ENCODE measurements at regions not wholly inside any gene's neighbourhood (a gene's known extent, or its start where the extent isn't known, plus 50 kb on each side); places are given as distances from the start of the nearest gene placed in this dataset.

DNA sequence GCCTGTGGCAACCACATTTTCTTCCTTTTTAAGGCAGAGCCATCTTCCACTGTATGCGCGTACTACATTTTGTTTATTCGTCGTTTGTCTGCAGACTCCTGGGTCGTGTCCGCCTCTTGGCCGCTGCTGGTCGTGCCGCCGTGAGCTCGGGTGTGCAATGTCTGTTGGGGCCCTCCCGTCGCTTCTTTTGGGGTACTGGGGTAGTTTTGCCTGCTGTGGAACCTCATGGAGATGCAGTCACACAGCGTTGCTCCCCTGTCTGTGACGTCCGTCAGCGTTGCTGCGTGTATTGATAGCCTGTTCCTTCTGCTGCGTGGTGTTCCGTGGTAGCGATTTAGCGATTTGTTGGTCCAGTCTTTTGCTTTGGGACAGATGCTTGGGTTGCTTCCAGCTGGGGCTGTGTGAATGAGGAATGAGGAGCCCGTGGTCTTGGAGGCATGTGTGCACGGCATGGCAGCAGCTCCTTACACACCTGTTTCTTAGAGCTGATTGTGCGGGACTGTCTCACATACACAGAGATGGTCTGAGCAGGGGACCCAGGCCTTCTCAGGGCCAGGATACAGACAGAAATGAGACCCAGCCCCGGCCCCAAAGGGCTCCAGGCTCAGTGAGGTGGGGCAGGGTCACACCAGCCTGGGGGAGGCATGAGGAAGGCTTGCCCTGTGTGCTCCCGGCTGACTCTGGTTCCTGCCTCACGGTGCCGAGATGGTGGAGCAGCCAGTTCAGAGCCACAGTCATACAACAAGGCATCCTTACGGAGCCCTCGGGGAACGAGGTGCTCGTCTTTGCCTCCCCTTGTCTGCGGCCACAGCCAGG, 78.4 kb upstream of the GSE1 start:
- H3K9ac ChIP-seq: no peak overlapping the region
- no peak overlapping the region for H3K4me3 ChIP-seq (IDR thresholded peaks at IDR 0.05; ENCODE audit: insufficient read depth, low read depth, low read length)
- H3K79me2 ChIP-seq (ENCODE audit: insufficient read depth, low read depth): no peaks in the 10 kb centered on the region
- peaks cover 97% of the 10 kb centered on the region for H3K27me3 ChIP-seq (ENCODE audit: insufficient read depth, low read depth)
- H2AFZ ChIP-seq (ENCODE audit: low read depth): no peak overlapping the region
- no peaks in the 10 kb centered on the region for H3K36me3 ChIP-seq (ENCODE audit: insufficient read depth)
- no peak overlapping the region for H3K4me2 ChIP-seq
- no peaks in the 10 kb centered on the region for H3K4me1 ChIP-seq (ENCODE audit: low read depth, poor library complexity, severe bottlenecking)
- TF ChIP-seq, protein P1, sequence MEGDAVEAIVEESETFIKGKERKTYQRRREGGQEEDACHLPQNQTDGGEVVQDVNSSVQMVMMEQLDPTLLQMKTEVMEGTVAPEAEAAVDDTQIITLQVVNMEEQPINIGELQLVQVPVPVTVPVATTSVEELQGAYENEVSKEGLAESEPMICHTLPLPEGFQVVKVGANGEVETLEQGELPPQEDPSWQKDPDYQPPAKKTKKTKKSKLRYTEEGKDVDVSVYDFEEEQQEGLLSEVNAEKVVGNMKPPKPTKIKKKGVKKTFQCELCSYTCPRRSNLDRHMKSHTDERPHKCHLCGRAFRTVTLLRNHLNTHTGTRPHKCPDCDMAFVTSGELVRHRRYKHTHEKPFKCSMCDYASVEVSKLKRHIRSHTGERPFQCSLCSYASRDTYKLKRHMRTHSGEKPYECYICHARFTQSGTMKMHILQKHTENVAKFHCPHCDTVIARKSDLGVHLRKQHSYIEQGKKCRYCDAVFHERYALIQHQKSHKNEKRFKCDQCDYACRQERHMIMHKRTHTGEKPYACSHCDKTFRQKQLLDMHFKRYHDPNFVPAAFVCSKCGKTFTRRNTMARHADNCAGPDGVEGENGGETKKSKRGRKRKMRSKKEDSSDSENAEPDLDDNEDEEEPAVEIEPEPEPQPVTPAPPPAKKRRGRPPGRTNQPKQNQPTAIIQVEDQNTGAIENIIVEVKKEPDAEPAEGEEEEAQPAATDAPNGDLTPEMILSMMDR (conservative IDR thresholded peaks at IDR 0.05; ENCODE audit: low read depth, low read length): no peak
- H3K27ac ChIP-seq: no peak overlapping the region
- no peaks in the 10 kb centered on the region for H4K20me1 ChIP-seq (ENCODE audit: insufficient read depth)

DNA sequence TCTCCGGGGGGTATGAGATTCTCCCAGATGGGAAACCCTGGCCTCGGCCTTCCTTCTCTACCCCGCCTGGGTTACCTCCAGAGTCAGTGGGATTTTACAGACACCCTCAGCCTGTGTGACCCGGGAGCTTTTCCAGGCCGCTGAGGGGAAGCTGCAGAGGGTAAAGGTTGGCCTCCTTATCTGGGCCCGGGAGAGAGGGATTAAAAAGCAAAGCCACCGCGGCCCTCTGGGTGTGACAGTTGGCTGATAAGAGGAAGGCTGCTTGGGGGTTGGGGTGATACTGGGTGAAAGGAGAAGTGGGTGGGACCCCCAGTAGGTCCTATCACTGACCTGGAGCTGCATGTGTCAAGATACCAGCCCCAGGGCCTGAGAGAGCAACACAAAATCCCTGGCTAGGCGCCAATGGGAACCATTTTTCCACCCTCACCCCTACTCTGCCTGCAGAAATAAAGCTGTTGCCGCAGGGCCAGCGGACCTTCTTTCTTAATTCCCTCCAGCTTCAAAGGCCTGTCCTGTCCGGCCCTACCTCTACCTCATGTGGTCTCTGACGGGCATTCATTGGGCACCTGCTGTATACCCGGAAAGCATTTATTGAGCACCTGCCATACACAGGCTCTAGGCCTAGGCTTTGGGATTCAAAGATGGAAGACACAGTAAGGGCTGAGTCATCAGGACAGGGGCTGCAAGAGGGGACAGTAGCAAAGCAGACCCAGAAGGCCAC, 77.6 kb upstream of the GSE1 start:
- TF ChIP-seq, protein P1 (conservative IDR thresholded peaks at IDR 0.05; ENCODE audit: low read depth, low read length): no peak
- Histone ChIP-seq H3K4me3 (IDR thresholded peaks at IDR 0.05; ENCODE audit: insufficient read depth, low read depth, low read length) (no peak overlapping the region), H3K27ac (no peak overlapping the region), H3K27me3 (ENCODE audit: insufficient read depth, low read depth) (peaks cover 97% of the 10 kb centered on the region), H3K4me2 (no peak overlapping the region), H4K20me1 (ENCODE audit: insufficient read depth) (no peaks in the 10 kb centered on the region), H3K4me1 (ENCODE audit: low read depth, poor library complexity, severe bottlenecking) (no peaks in the 10 kb centered on the region), H2AFZ (ENCODE audit: low read depth) (no peak overlapping the region), H3K36me3 (ENCODE audit: insufficient read depth) (no peaks in the 10 kb centered on the region), H3K9ac (no peak overlapping the region), H3K79me2 (ENCODE audit: insufficient read depth, low read depth) (no peaks in the 10 kb centered on the region)

DNA sequence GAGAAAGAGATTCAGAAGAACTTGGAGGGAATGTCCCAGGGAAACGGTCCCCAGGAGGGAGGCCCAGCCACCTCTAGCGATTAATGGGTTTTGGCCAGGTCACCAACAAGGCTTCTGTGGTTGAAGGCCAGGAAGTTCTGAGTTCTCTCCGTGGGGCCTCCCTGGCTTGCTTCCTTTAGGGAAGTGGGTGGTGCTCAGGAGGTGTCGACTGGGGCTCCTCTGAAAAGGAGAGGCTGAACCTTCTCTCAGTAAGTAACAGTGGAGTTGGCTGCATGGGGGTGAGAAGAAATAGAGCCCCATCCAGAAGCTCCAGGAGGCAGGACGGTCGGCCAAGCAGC, 77.1 kb upstream of the GSE1 start:
- no peaks in the 10 kb centered on the region for H3K36me3 ChIP-seq (ENCODE audit: insufficient read depth)
- H2AFZ ChIP-seq (ENCODE audit: low read depth): no peak overlapping the region
- H3K4me3 ChIP-seq (IDR thresholded peaks at IDR 0.05; ENCODE audit: insufficient read depth, low read depth, low read length): no peak overlapping the region
- H3K4me1 ChIP-seq (ENCODE audit: low read depth, poor library complexity, severe bottlenecking): no peaks in the 10 kb centered on the region
- H3K4me2 ChIP-seq: no peak overlapping the region
- H3K79me2 ChIP-seq (ENCODE audit: insufficient read depth, low read depth): no peaks in the 10 kb centered on the region
- H3K27me3 ChIP-seq (ENCODE audit: insufficient read depth, low read depth): peaks cover 97% of the 10 kb centered on the region
- H3K27ac ChIP-seq: no peak overlapping the region
- TF ChIP-seq, protein P1 (conservative IDR thresholded peaks at IDR 0.05; ENCODE audit: low read depth, low read length): no peak
- no peaks in the 10 kb centered on the region for H4K20me1 ChIP-seq (ENCODE audit: insufficient read depth)
- no peak overlapping the region for H3K9ac ChIP-seq

DNA sequence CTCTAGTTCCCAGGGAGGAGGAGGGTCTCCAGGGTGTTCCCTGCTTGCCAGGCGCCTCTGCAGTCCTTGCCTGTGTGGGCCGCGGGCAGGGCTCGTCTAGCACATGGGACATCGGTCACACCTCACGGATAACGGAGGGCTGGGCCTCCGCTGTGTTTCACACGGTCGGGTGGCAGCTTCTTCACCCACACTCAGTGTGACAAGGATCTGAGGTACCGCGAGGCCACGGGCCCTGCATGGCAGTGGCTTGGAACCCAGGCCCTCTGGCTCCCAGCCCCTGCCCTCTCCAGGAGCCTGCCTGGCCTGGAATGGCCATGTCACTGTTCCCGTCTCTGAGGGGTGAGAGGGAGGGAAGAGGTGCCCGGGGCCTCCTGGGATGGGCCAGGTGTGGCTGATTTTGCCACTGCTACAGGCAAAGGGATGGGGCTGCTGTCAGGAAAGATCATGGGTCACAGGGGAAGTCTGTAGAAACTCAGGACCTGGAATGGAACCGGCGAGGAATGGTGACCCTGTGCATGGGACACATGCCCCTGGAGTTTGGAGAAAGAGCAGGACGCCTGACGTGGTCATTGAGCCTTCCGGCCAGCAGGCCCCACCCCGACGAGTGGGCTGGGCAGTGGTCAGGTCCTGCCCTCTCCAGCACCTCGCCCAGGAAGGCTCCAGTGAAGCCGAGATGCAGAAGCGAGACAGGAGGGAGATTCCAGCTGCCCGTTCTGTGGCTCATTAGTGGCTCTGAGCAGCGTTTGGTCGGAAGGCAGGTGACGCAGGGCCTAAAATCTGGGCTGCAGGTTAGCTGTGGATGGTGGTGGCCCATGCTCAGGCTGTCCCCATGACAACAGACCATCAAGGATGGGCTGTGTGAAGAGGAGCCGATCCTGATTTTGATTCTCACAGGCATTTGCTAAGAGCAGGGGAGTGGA, 76.5 kb upstream of the GSE1 start:
- H3K79me2 ChIP-seq (ENCODE audit: insufficient read depth, low read depth): no peaks in the 10 kb centered on the region
- H3K4me3 ChIP-seq (IDR thresholded peaks at IDR 0.05; ENCODE audit: insufficient read depth, low read depth, low read length): no peak overlapping the region
- H4K20me1 ChIP-seq (ENCODE audit: insufficient read depth): no peaks in the 10 kb centered on the region
- TF ChIP-seq, protein P1 (conservative IDR thresholded peaks at IDR 0.05; ENCODE audit: low read depth, low read length): no peak
- H3K36me3 ChIP-seq (ENCODE audit: insufficient read depth): no peaks in the 10 kb centered on the region
- no peak overlapping the region for H3K27ac ChIP-seq
- H2AFZ ChIP-seq (ENCODE audit: low read depth): no peak overlapping the region
- no peak overlapping the region for H3K9ac ChIP-seq
- H3K4me2 ChIP-seq: no peak overlapping the region
- H3K4me1 ChIP-seq (ENCODE audit: low read depth, poor library complexity, severe bottlenecking): no peaks in the 10 kb centered on the region
- H3K27me3 ChIP-seq (ENCODE audit: insufficient read depth, low read depth): peaks cover 90% of the 10 kb centered on the region

Measured in KMS-11 (cell line).